ENCODE measurements at regions not wholly inside any gene's neighbourhood (a gene's known extent, or its start where the extent isn't known, plus 50 kb on each side); places are given as distances from the start of the nearest gene placed in this dataset.
"Not testable (repeated sequence)": the region's sequence is repeated elsewhere in the genome, so short reads cannot be mapped to it uniquely, and the experiment has no call there.

DNA sequence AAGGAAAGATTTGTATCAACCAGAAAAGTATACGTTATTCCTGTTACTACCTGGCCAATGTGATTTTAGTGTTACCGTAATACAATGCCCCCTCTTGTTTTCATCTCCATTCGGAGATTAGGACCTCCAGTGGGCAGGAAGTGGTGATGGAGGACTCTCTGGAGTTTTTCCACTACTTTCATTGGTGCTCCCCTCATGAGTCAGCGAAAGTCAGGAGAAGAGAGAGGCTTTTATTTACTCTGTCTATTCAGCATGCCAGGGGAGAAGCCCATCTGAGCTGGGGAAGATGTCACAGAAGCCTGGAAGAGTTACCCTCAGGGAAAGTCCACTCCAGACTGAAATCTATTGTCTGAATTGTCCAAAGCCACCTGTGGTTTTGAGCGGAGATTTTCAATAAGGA, 88.2 kb upstream of the THUMPD2 start:
- Histone ChIP-seq H3K27me3 (ENCODE audit: control insufficient read depth in 1 of 2, insufficient read depth in 2 of 2, low read length in 2 of 2) (no peaks in the 10 kb centered on the region), H3K27ac (ENCODE audit: low read depth, low read length) (no peak overlapping the region), H3K9ac (ENCODE audit: low read length) (no peak overlapping the region), H3K4me1 (ENCODE audit: insufficient read depth, low read length) (peaks cover 7% of the 10 kb centered on the region), H3K4me3 (ENCODE audit: low read depth in 1 of 2, low read length in 2 of 2) (no peak overlapping the region), H3K36me3 (ENCODE audit: insufficient read depth, low read length) (no peaks in the 10 kb centered on the region), H3K9me3 (ENCODE audit: low read length) (no peaks in the 10 kb centered on the region)

- Histone ChIP-seq H3K4me3 (ENCODE audit: low read depth in 1 of 2, low read length in 2 of 2) (no peak overlapping the region), H3K9ac (ENCODE audit: low read length) (no peak overlapping the region), H3K9me3 (ENCODE audit: low read length) (no peaks in the 10 kb centered on the region), H3K4me1 (ENCODE audit: insufficient read depth, low read length) (no peaks in the 10 kb centered on the region), H3K36me3 (ENCODE audit: insufficient read depth, low read length) (no peaks in the 10 kb centered on the region), H3K27me3 (ENCODE audit: control insufficient read depth in 1 of 2, insufficient read depth in 2 of 2, low read length in 2 of 2) (no peaks in the 10 kb centered on the region), H3K27ac (ENCODE audit: low read depth, low read length) (no peak overlapping the region)
These were observed 86.7 kb upstream of the THUMPD2 start for GRCh38 chr2:39865751-39866150.

GRCh38 chr2:39863672-39864071, 84.6 kb upstream of the THUMPD2 start:
- H3K4me1 ChIP-seq (ENCODE audit: insufficient read depth, low read length); H3K36me3 ChIP-seq (ENCODE audit: insufficient read depth, low read length); H3K27me3 ChIP-seq (ENCODE audit: control insufficient read depth in 1 of 2, insufficient read depth in 2 of 2, low read length in 2 of 2); H3K9ac ChIP-seq (ENCODE audit: low read length); H3K9me3 ChIP-seq (ENCODE audit: low read length); H3K4me3 ChIP-seq (ENCODE audit: low read depth in 1 of 2, low read length in 2 of 2); H3K27ac ChIP-seq (ENCODE audit: low read depth, low read length): not testable (repeated sequence)

GRCh38 chr2:39860538-39860937, 81.5 kb upstream of the THUMPD2 start:
- Histone ChIP-seq H3K4me3 (ENCODE audit: low read depth in 1 of 2, low read length in 2 of 2) (no peak overlapping the region), H3K9ac (ENCODE audit: low read length) (no peak overlapping the region), H3K27me3 (ENCODE audit: control insufficient read depth in 1 of 2, insufficient read depth in 2 of 2, low read length in 2 of 2) (no peaks in the 10 kb centered on the region), H3K27ac (ENCODE audit: low read depth, low read length) (no peak overlapping the region), H3K9me3 (ENCODE audit: low read length) (no peaks in the 10 kb centered on the region), H3K36me3 (ENCODE audit: insufficient read depth, low read length) (no peaks in the 10 kb centered on the region), H3K4me1 (ENCODE audit: insufficient read depth, low read length) (no peaks in the 10 kb centered on the region)

DNA sequence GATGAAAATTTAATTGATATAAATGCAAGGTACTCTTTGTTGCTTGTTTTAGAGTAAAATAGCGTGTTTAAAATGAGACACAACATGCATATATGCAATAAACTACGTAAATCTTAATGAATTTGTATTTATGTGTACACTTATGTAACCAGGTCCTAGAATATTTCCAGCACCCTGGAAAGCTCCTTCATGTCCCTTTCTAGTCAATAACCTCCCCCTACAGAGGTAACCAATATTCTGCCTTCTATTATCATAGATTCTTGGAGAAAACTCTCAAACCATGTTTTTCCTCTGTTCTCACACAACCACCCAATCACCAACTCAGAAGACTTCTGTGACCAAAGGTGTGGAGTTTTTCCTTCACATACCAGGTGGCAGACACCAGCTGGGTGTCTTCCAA, 79.6 kb upstream of the THUMPD2 start:
- no peaks in the 10 kb centered on the region for H3K4me1 ChIP-seq (ENCODE audit: insufficient read depth, low read length)
- H3K4me3 ChIP-seq (ENCODE audit: low read depth in 1 of 2, low read length in 2 of 2): no peak overlapping the region
- no peaks in the 10 kb centered on the region for H3K9me3 ChIP-seq (ENCODE audit: low read length)
- H3K9ac ChIP-seq (ENCODE audit: low read length): no peak overlapping the region
- H3K36me3 ChIP-seq (ENCODE audit: insufficient read depth, low read length): no peaks in the 10 kb centered on the region
- no peaks in the 10 kb centered on the region for H3K27me3 ChIP-seq (ENCODE audit: control insufficient read depth in 1 of 2, insufficient read depth in 2 of 2, low read length in 2 of 2)
- no peak overlapping the region for H3K27ac ChIP-seq (ENCODE audit: low read depth, low read length)

- Histone ChIP-seq H3K27me3 (ENCODE audit: control insufficient read depth in 1 of 2, insufficient read depth in 2 of 2, low read length in 2 of 2) (no peaks in the 10 kb centered on the region), H3K36me3 (ENCODE audit: insufficient read depth, low read length) (no peaks in the 10 kb centered on the region), H3K4me1 (ENCODE audit: insufficient read depth, low read length) (peaks cover 10% of the 10 kb centered on the region), H3K27ac (ENCODE audit: low read depth, low read length) (no peak overlapping the region), H3K4me3 (ENCODE audit: low read depth in 1 of 2, low read length in 2 of 2) (no peak overlapping the region), H3K9ac (ENCODE audit: low read length) (no peak overlapping the region), H3K9me3 (ENCODE audit: low read length) (no peaks in the 10 kb centered on the region)
These were observed 76.8 kb upstream of the THUMPD2 start for GRCh38 chr2:39855856-39856255.

GRCh38 chr2:39854771-39855170, 75.7 kb upstream of the THUMPD2 start:
- Histone ChIP-seq H3K4me1 (ENCODE audit: insufficient read depth, low read length) (peaks cover 10% of the 10 kb centered on the region), H3K27ac (ENCODE audit: low read depth, low read length) (no peak overlapping the region), H3K27me3 (ENCODE audit: control insufficient read depth in 1 of 2, insufficient read depth in 2 of 2, low read length in 2 of 2) (no peaks in the 10 kb centered on the region), H3K9ac (ENCODE audit: low read length) (no peak overlapping the region), H3K9me3 (ENCODE audit: low read length) (no peaks in the 10 kb centered on the region), H3K4me3 (ENCODE audit: low read depth in 1 of 2, low read length in 2 of 2) (no peak overlapping the region), H3K36me3 (ENCODE audit: insufficient read depth, low read length) (no peaks in the 10 kb centered on the region)

DNA sequence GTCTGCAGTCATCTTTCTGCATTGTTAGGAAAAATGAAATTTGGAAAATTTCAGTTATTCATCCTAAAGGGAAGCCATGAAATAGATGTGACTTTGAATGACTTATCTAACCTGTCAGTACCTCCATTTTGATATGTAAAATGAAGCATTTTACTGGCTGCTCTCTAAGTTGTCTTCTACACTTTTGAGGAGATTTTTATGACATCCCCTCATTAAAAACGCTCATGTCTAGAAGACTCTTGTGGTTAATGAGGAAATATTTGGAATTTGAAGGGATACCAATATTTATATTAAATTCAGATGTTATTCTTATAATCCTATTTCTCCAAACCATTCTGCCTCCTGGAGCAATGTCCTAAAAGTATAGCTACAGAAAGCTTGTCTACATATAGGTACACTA, 73.8 kb upstream of the THUMPD2 start:
- Histone ChIP-seq H3K4me1 (ENCODE audit: insufficient read depth, low read length) (peaks cover 10% of the 10 kb centered on the region), H3K9me3 (ENCODE audit: low read length) (no peaks in the 10 kb centered on the region), H3K27me3 (ENCODE audit: control insufficient read depth in 1 of 2, insufficient read depth in 2 of 2, low read length in 2 of 2) (no peaks in the 10 kb centered on the region), H3K9ac (ENCODE audit: low read length) (no peak overlapping the region), H3K4me3 (ENCODE audit: low read depth in 1 of 2, low read length in 2 of 2) (no peak overlapping the region), H3K36me3 (ENCODE audit: insufficient read depth, low read length) (no peaks in the 10 kb centered on the region), H3K27ac (ENCODE audit: low read depth, low read length) (no peak overlapping the region)

GRCh38 chr2:39851651-39852110, 72.6 kb upstream of the THUMPD2 start:
- Histone ChIP-seq H3K4me1 (ENCODE audit: insufficient read depth, low read length) (peaks cover 10% of the 10 kb centered on the region), H3K9ac (ENCODE audit: low read length) (no peak overlapping the region), H3K4me3 (ENCODE audit: low read depth in 1 of 2, low read length in 2 of 2) (peak overlapping the region in 1 of 2 donors; percentile 6), H3K27me3 (ENCODE audit: control insufficient read depth in 1 of 2, insufficient read depth in 2 of 2, low read length in 2 of 2) (no peaks in the 10 kb centered on the region), H3K36me3 (ENCODE audit: insufficient read depth, low read length) (no peaks in the 10 kb centered on the region), H3K27ac (ENCODE audit: low read depth, low read length) (no peak overlapping the region), H3K9me3 (ENCODE audit: low read length) (no peaks in the 10 kb centered on the region)

DNA sequence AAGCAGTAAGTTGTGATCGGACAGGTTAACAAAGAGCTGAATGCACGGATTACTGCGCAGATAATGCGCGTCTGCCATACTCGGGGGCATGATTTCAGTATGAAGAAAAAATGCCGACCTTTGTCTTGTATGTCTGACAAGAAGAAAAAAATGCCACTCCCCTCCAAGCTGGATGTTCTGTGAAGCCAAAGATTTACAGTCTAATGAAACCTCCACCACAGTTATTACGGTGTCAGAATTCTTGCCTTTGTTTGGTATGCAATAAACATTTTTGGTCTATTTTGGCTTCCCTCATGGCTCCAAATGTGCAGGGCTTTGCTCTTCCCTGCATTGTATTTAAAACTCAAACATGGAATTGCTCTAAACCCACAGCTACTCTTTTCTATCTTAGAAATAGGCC, 72.2 kb upstream of the THUMPD2 start:
- H3K9ac ChIP-seq (ENCODE audit: low read length): no peak overlapping the region
- H3K27me3 ChIP-seq (ENCODE audit: control insufficient read depth in 1 of 2, insufficient read depth in 2 of 2, low read length in 2 of 2): no peaks in the 10 kb centered on the region
- H3K27ac ChIP-seq (ENCODE audit: low read depth, low read length): no peak overlapping the region
- no peaks in the 10 kb centered on the region for H3K36me3 ChIP-seq (ENCODE audit: insufficient read depth, low read length)
- H3K4me1 ChIP-seq (ENCODE audit: insufficient read depth, low read length): peaks cover 10% of the 10 kb centered on the region
- no peaks in the 10 kb centered on the region for H3K9me3 ChIP-seq (ENCODE audit: low read length)
- H3K4me3 ChIP-seq (ENCODE audit: low read depth in 1 of 2, low read length in 2 of 2): peak overlapping the region in 1 of 2 donors; percentile 6

DNA sequence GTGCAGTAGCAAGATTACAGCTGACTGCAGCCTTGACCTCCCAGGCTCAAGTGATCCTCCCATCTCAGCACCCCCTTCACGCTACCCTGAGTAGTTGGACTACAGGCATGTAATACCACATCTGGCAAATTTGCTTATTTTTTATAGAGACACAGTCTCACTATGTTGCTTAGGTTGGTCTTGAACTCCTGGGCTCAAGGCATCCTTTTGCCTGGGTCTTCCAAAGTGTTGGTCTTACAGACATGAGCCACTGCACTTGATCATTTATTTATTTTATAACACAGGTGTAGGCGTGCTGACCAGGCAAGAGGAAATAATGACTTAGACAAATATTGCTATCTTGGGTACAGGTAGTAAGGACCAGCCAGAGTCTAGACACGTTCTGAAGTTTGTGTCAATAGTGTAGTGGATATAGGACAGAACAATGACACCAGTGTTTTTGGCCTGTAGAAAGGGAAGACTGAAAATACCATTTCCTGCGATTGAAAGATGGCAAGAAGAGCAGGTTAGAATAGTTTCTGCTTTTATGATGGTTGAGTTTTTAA, 71.0 kb upstream of the THUMPD2 start:
- Histone ChIP-seq H3K4me1 (ENCODE audit: insufficient read depth, low read length) (peaks cover 10% of the 10 kb centered on the region), H3K9ac (ENCODE audit: low read length) (no peak overlapping the region), H3K27me3 (ENCODE audit: control insufficient read depth in 1 of 2, insufficient read depth in 2 of 2, low read length in 2 of 2) (no peaks in the 10 kb centered on the region), H3K9me3 (ENCODE audit: low read length) (no peaks in the 10 kb centered on the region), H3K4me3 (ENCODE audit: low read depth in 1 of 2, low read length in 2 of 2) (no peak overlapping the region), H3K36me3 (ENCODE audit: insufficient read depth, low read length) (no peaks in the 10 kb centered on the region), H3K27ac (ENCODE audit: low read depth, low read length) (no peak overlapping the region)

- H3K4me1 ChIP-seq (ENCODE audit: insufficient read depth, low read length): peaks cover 10% of the 10 kb centered on the region
- no peaks in the 10 kb centered on the region for H3K27me3 ChIP-seq (ENCODE audit: control insufficient read depth in 1 of 2, insufficient read depth in 2 of 2, low read length in 2 of 2)
- no peaks in the 10 kb centered on the region for H3K9me3 ChIP-seq (ENCODE audit: low read length)
- H3K9ac ChIP-seq (ENCODE audit: low read length): no peak overlapping the region
- H3K36me3 ChIP-seq (ENCODE audit: insufficient read depth, low read length): no peaks in the 10 kb centered on the region
- no peak overlapping the region for H3K27ac ChIP-seq (ENCODE audit: low read depth, low read length)
- no peak overlapping the region for H3K4me3 ChIP-seq (ENCODE audit: low read depth in 1 of 2, low read length in 2 of 2)
These were observed 70.0 kb upstream of the THUMPD2 start for GRCh38 chr2:39849064-39849463.
